ENCODE measurements at regions not wholly inside any gene's neighbourhood (a gene's known extent, or its start where the extent isn't known, plus 50 kb on each side); places are given as distances from the start of the nearest gene placed in this dataset.

GRCh38 chr18:5630057-5630899, 86.5 kb upstream of the EPB41L3 start:
- TF ChIP-seq EZH2 (optimal IDR thresholded peaks at IDR 0.05; ENCODE audit: low read depth, low read length) (no peak), CTCF (IDR thresholded peaks at IDR 0.05; ENCODE audit: low read length) (no peak)
